ENCODE measurements at regions not wholly inside any gene's neighbourhood (a gene's known extent, or its start where the extent isn't known, plus 50 kb on each side); places are given as distances from the start of the nearest gene placed in this dataset.

GRCh38 chr18:59085797-59086196 lies 53.9 kb upstream of the SEC11C start:
- Histone ChIP-seq H4K20me1 (ENCODE audit: control insufficient read depth, insufficient read depth) (no peaks in the 10 kb centered on the region), H3K9ac (ENCODE audit: control insufficient read depth, insufficient read depth, low read length) (no peak overlapping the region), H3K79me2 (ENCODE audit: control insufficient read depth, insufficient read depth, low read length) (no peaks in the 10 kb centered on the region), H3K36me3 (ENCODE audit: control insufficient read depth in 2 of 2, insufficient read depth in 2 of 2, low read length in 1 of 2) (no peaks in the 10 kb centered on the region), H3K9me3 (replicated peaks; ENCODE audit: control insufficient read depth, insufficient read depth, low read length) (no peaks in the 10 kb centered on the region), H3K4me1 (ENCODE audit: control insufficient read depth, insufficient read depth, low read length) (peaks cover 4% of the 10 kb centered on the region), H3K4me2 (ENCODE audit: control insufficient read depth, insufficient read depth) (no peak overlapping the region), H2AFZ (ENCODE audit: control insufficient read depth, low read depth, low read length) (no peak overlapping the region), H3K4me3 (no peak overlapping the region), H3K27me3 (replicated peaks in 1 of 2; ENCODE audit: control insufficient read depth in 2 of 2, insufficient read depth in 2 of 2, low read length in 1 of 2) (peaks cover 0 to 3% of the 10 kb centered on the region in 2 experiments; a peak in 1 of 4 replicates), H3K27ac (ENCODE audit: control insufficient read depth, insufficient read depth) (no peak overlapping the region)
- POLR2A ChIA-PET = no interaction called here
- no TSS peak for BruUV-seq (replicated peaks)
- intact Hi-C loops (cut with micrococcal nuclease; ENCODE audit: unreplicated experiment) (loop anchor here (2.0 kb wide), 2 partner anchors 139 to 317 kb away; no protein-coding TSS in a partner anchor), in situ Hi-C loops (cut with MboI) (loop anchor here (10.0 kb wide), 1 partner anchor 139 kb away; the partner anchor contains the start of gene GRP)
- ATAC-seq (no peak), DNase-seq (ENCODE audit: low read depth, low spot score) (no peak), FAIRE-seq (no peak)
- RAD21 ChIA-PET (ENCODE audit: unreplicated experiment) = interaction anchor here (2.9 to 4.1 kb wide), 2 partner anchors 137 to 317 kb away, joined by 9 to 13 read pairs; no protein-coding TSS in a partner anchor
- CTCF ChIA-PET = interaction anchor here (0.7 to 7.9 kb wide), 11 partner anchors 15 to 317 kb away, joined by 3 to 47 read pairs (median 5); partner anchors contain the start of gene GRP
- SMC1A ChIA-PET (ENCODE audit: uncharacterized antibody, unreplicated experiment) = interaction anchor here (0.9 to 2.1 kb wide), 6 partner anchors 8 to 317 kb away, joined by 3 to 8 read pairs (median 5); no protein-coding TSS in a partner anchor
- TF ChIP-seq BACH1 (IDR thresholded peaks at IDR 0.05; ENCODE audit: borderline replicate concordance) = no peak
- no peak for TF ChIP-seq PAX5 (IDR thresholded peaks at IDR 0.05; ENCODE audit: borderline replicate concordance, low read depth, low read length)
- TF ChIP-seq ATF2 (IDR thresholded peaks at IDR 0.05; ENCODE audit: low read length) = no peak
- TF ChIP-seq USF2 (IDR thresholded peaks at IDR 0.05; ENCODE audit: borderline replicate concordance, low read depth, low read length) = no peak
- no peak for TF ChIP-seq TCF3 (IDR thresholded peaks at IDR 0.05; ENCODE audit: borderline replicate concordance, insufficient read depth, low read depth, low read length)
- no peak for TF ChIP-seq BCL11A (IDR thresholded peaks at IDR 0.05; ENCODE audit: low read depth, low read length)
- no peak for TF ChIP-seq EP300 (IDR thresholded peaks at IDR 0.05; ENCODE audit: borderline replicate concordance in 1 of 2, control insufficient read depth in 1 of 2, low read depth in 2 of 2, low read length in 2 of 2)
- no peak for TF ChIP-seq PML (IDR thresholded peaks at IDR 0.05; ENCODE audit: low read length)
- no peak for TF ChIP-seq SUPT20H (IDR thresholded peaks at IDR 0.05; ENCODE audit: borderline replicate concordance, control insufficient read depth, low read depth, low read length)
- TF ChIP-seq CHD4 (IDR thresholded peaks at IDR 0.05) = no peak
- no peak for TF ChIP-seq EGR1 (IDR thresholded peaks at IDR 0.05; ENCODE audit: borderline replicate concordance in 1 of 2, low read depth in 2 of 2, low read length in 2 of 2)
- TF ChIP-seq MLLT1 (IDR thresholded peaks at IDR 0.05) = no peak
- 0% methylated on average over 1 of the region's 1 CpG for WGBS (ENCODE audit: insufficient coverage, insufficient replicate concordance, low lambda C conversion rate, missing lambda C conversion rate)
